HCT116 (cell line): ENCODE measurements at regions not wholly inside any gene's neighbourhood (a gene's known extent, or its start where the extent isn't known, plus 50 kb on each side); places are given as distances from the start of the nearest gene placed in this dataset.

Experiments
- ATF3 ChIP-seq: IDR thresholded peaks from 2 replicates; pipeline ENCODE4 v1.6.1; 2012
- CEBPB ChIP-seq: IDR thresholded peaks from 2 replicates; pipeline ENCODE4 v1.6.1; 2012; ENCODE audit warnings: low read depth
- CTCF ChIP-seq, 3 experiments: fragments of 200-600 bp in 1 of 3; sonication (generic) in 1 of 3; IDR thresholded peaks in 2 of 3; conservative IDR thresholded peaks in 1 of 3; 2 replicates each; pipeline ENCODE4 v1.5.1; 2012 to 2017; ENCODE audit warnings: low read depth in 2 of 3, low read length in 2 of 3, antibody characterized with exemption in 1 of 3, borderline replicate concordance in 1 of 3, control low read depth in 1 of 3, mild to moderate bottlenecking in 1 of 3, mixed read lengths in 1 of 3, mixed run types in 1 of 3, moderate library complexity in 1 of 3; ENCODE audit not compliant: insufficient read depth in 1 of 3
- EZH2 ChIP-seq: fragments of 200-600 bp; sonication (generic); IDR thresholded peaks from 2 replicates; pipeline ENCODE4 v1.6.1; 2017; ENCODE audit warnings: antibody characterized with exemption, mixed run types
- FOSL1 ChIP-seq: IDR thresholded peaks from 2 replicates; pipeline ENCODE4 v1.6.1; 2012; ENCODE audit warnings: low read depth
- MAX ChIP-seq: IDR thresholded peaks from 2 replicates; pipeline ENCODE4 v1.6.1; 2012
- POLR2A ChIP-seq: IDR thresholded peaks from 2 replicates; pipeline ENCODE4 v1.7.0; 2011; ENCODE audit warnings: borderline replicate concordance; ENCODE audit not compliant: insufficient read depth, insufficient read length; ENCODE audit errors: extremely low read depth
- POLR2AphosphoS5 ChIP-seq: IDR thresholded peaks from 2 replicates; pipeline ENCODE4 v1.6.1; 2011; ENCODE audit warnings: mild to moderate bottlenecking, low read depth, low read length, moderate library complexity
- YY1 ChIP-seq: IDR thresholded peaks from 2 replicates; pipeline ENCODE4 v1.6.1; 2011; ENCODE audit warnings: low read length, low read depth, moderate library complexity, mild to moderate bottlenecking; ENCODE audit not compliant: insufficient replicate concordance; ENCODE audit errors: extremely low read depth
- ZNF274 ChIP-seq: fragments of 200-500 bp; sonication (Bioruptor generic); IDR thresholded peaks from 2 replicates; pipeline ENCODE4 v1.6.1; 2014; ENCODE audit warnings: mild to moderate bottlenecking, low read depth, low read length, inconsistent platforms

- TF ChIP-seq FOSL1 (no peak), EZH2 (no peak), POLR2A (no peak), MAX (no peak), CEBPB (no peak), ZNF274 (no peak), CTCF (IDR thresholded peaks at IDR 0.05 in 2 of 3, conservative IDR thresholded peaks at IDR 0.05 in 1 of 3; ENCODE audit: borderline replicate concordance in 1 of 3, insufficient read depth in 1 of 3, low read depth in 2 of 3, low read length in 2 of 3) (no peak), POLR2AphosphoS5 (no peak), YY1 (no peak), ATF3 (no peak)
Measured at GRCh38 chr6:12232821-12233220, 57.3 kb upstream of the EDN1 start.
